Peyer's patch (tissue), 4 donors: ENCODE measurements at regions not wholly inside any gene's neighbourhood (a gene's known extent, or its start where the extent isn't known, plus 50 kb on each side); places are given as distances from the start of the nearest gene placed in this dataset.

Experiments
- CTCF ChIP-seq, 6 experiments: fragments of 450-650 bp in 4 of 6; fragments of 200-600 bp in 2 of 6; sonication (generic) in 1 of 6; IDR thresholded peaks; one replicate each; pipeline ENCODE4 v1.5.1; 2017 to 2019; ENCODE audit warnings: antibody characterized with exemption in 6 of 6, mild to moderate bottlenecking in 3 of 6, moderate library complexity in 1 of 6
- POLR2A ChIP-seq, 2 donors: fragments of 450-650 bp; IDR thresholded peaks; one replicate each; pipeline ENCODE4 v1.5.1; 2017; ENCODE audit warnings: antibody characterized with exemption in 2 of 2, mild to moderate bottlenecking in 2 of 2, moderate library complexity in 2 of 2

- TF ChIP-seq CTCF (IDR thresholded peaks at IDR 0.05) (no peak), POLR2A (IDR thresholded peaks at IDR 0.05) (no peak)
Measured at GRCh38 chr7:116120839-116121238, 89.5 kb upstream of the TES start.
